Panc1 (cell line): ENCODE measurements at regions not wholly inside any gene's neighbourhood (a gene's known extent, or its start where the extent isn't known, plus 50 kb on each side); places are given as distances from the start of the nearest gene placed in this dataset.

Experiments
- ATAC-seq: fragments of 200-7000 bp; cut with Tn5 transposase; 2 replicates; pipeline ENCODE4 v1.9.1; 2020; ENCODE audit warnings: mild to moderate bottlenecking, moderate library complexity
- BruUV-seq: library from RNA; stranded (reverse); fragments of 400-500 nt; replicated peaks from 2 replicates; lab custom pipeline; 2021; lab: Mats Ljungman, UMichigan
- CTCF ChIA-PET: fragments of 300-600 bp; sonication (Branson Sonifier 250); formaldehyde crosslinking; loops from one replicate; lab custom pipeline; 2022; ENCODE audit warnings: antibody characterized with exemption; lab: Charles Lee
- POLR2A ChIA-PET: fragments of 300-600 bp; sonication (Branson Sonifier 250); formaldehyde crosslinking; loops from one replicate; lab custom pipeline; 2022; ENCODE audit warnings: antibody characterized with exemption; lab: Charles Lee
- DNase-seq: peaks from one replicate; pipeline ENCODE4 v3.0.0-alpha.2; 2010; ENCODE audit warnings: low read depth, low spot score
- H3K27ac ChIP-seq: 2 replicates; pipeline ENCODE4 v1.5.1; 2011; ENCODE audit warnings: mild to moderate bottlenecking, low read length, inconsistent platforms
- H3K27me3 ChIP-seq: fragments of 200-500 bp; sonication (Bioruptor generic); 2 replicates; pipeline ENCODE4 v1.6.0; 2014; ENCODE audit warnings: low read length, inconsistent platforms; ENCODE audit not compliant: control insufficient read depth, insufficient read depth
- H3K36me3 ChIP-seq: fragments of 200-500 bp; sonication (Bioruptor generic); 2 replicates; pipeline ENCODE4 v1.5.1; 2014; ENCODE audit warnings: inconsistent platforms, mild to moderate bottlenecking, low read length, moderate library complexity; ENCODE audit not compliant: control insufficient read depth, insufficient read depth
- H3K4me1 ChIP-seq: 2 replicates; pipeline ENCODE4 v1.5.1; 2011; ENCODE audit warnings: inconsistent platforms, mild to moderate bottlenecking, low read length, moderate library complexity; ENCODE audit not compliant: control insufficient read depth, insufficient read depth
- H3K4me3 ChIP-seq, 2 experiments: 2 replicates each; pipeline ENCODE4 v1.5.1; 2011 to 2012; ENCODE audit warnings: low read depth in 2 of 2, low read length in 2 of 2, mild to moderate bottlenecking in 2 of 2, inconsistent platforms in 1 of 2, moderate library complexity in 1 of 2
- H3K9me3 ChIP-seq: fragments of 200-500 bp; sonication (Bioruptor generic); 2 replicates; pipeline ENCODE4 v1.5.1; 2014; ENCODE audit warnings: low read depth, mild to moderate bottlenecking, inconsistent platforms, low read length, moderate library complexity; ENCODE audit not compliant: control insufficient read depth, insufficient read depth
- CTCF ChIP-seq: fragments of 450-650 bp; IDR thresholded peaks from 2 replicates; pipeline ENCODE4 v1.5.1; 2017; ENCODE audit warnings: mild to moderate bottlenecking
- POLR2AphosphoS5 ChIP-seq: IDR thresholded peaks from 2 replicates; pipeline ENCODE4 v1.6.1; 2012; ENCODE audit warnings: mild to moderate bottlenecking, low read depth, low read length, moderate library complexity
- REST ChIP-seq, 2 experiments: IDR thresholded peaks; 2 replicates each; pipeline ENCODE4 v1.6.1; 2011 to 2012; ENCODE audit warnings: low read depth in 2 of 2, control low read depth in 1 of 2, low read length in 1 of 2, mild to moderate bottlenecking in 1 of 2, moderate library complexity in 1 of 2; ENCODE audit not compliant: insufficient read depth in 1 of 2
- SIN3A ChIP-seq: IDR thresholded peaks from 2 replicates; pipeline ENCODE4 v1.6.1; 2012; ENCODE audit warnings: low read depth, mild to moderate bottlenecking, low read length, moderate library complexity, borderline replicate concordance; ENCODE audit not compliant: insufficient read depth
- TCF7L2 ChIP-seq: IDR thresholded peaks from 2 replicates; pipeline ENCODE4 v1.6.1; 2011; ENCODE audit warnings: mild to moderate bottlenecking, low read depth, low read length, inconsistent platforms
- in situ Hi-C: cut with HindIII; loops from 2 replicates; pipeline ENCODE4 v1.10.0; 2016; ENCODE audit warnings: low sequenced_read_pairs, low pct_unique_long_range_greater_than_20kb
- intact Hi-C: fragments of 100-400 bp; cut with micrococcal nuclease; formaldehyde crosslinking; loops from one replicate; pipeline ENCODE4 v1.10.0; 2022; ENCODE audit not compliant: unreplicated experiment

- ChIA-PET CTCF (no interaction called here), POLR2A (no interaction called here)
- ATAC-seq (no peak), DNase-seq (no peak)
- Histone ChIP-seq H3K9me3 (no peaks in the 10 kb centered on the region), H3K27me3 (no peaks in the 10 kb centered on the region), H3K27ac (no peak overlapping the region), H3K4me3 (no peak overlapping the region), H3K36me3 (no peaks in the 10 kb centered on the region), H3K4me1 (no peaks in the 10 kb centered on the region)
- BruUV-seq = no TSS peak
- no peak for TF ChIP-seq CTCF
- no peak for TF ChIP-seq SIN3A
- no peak for TF ChIP-seq POLR2AphosphoS5
- no peak for TF ChIP-seq REST (IDR thresholded peaks at IDR 0.05; ENCODE audit: insufficient read depth in 1 of 2, low read depth in 2 of 2, low read length in 1 of 2)
- no peak for TF ChIP-seq TCF7L2
- in situ Hi-C loops (no loop called here), intact Hi-C loops (no loop called here)
Measured at GRCh38 chr4:17010426-17011087, 112.1 kb upstream of the LDB2 start.

GRCh38 chr4:17009871-17010367 lies 111.5 kb upstream of the LDB2 start:
- no peak for ATAC-seq
- BruUV-seq = no TSS peak
- Histone ChIP-seq H3K4me1 (no peaks in the 10 kb centered on the region), H3K36me3 (no peaks in the 10 kb centered on the region), H3K27me3 (no peaks in the 10 kb centered on the region), H3K9me3 (no peaks in the 10 kb centered on the region), H3K4me3 (no peak overlapping the region), H3K27ac (no peak overlapping the region)
- CTCF ChIA-PET = no interaction called here
- intact Hi-C loops (no loop called here), in situ Hi-C loops (no loop called here)
- no peak for DNase-seq
- POLR2A ChIA-PET = no interaction called here
- TF ChIP-seq REST (IDR thresholded peaks at IDR 0.05; ENCODE audit: insufficient read depth in 1 of 2, low read depth in 2 of 2, low read length in 1 of 2) = no peak
- no peak for TF ChIP-seq CTCF
- no peak for TF ChIP-seq SIN3A
- TF ChIP-seq POLR2AphosphoS5 = no peak
- TF ChIP-seq TCF7L2 = no peak
